ENCODE measurements at regions not wholly inside any gene's neighbourhood (a gene's known extent, or its start where the extent isn't known, plus 50 kb on each side); places are given as distances from the start of the nearest gene placed in this dataset.

DNA sequence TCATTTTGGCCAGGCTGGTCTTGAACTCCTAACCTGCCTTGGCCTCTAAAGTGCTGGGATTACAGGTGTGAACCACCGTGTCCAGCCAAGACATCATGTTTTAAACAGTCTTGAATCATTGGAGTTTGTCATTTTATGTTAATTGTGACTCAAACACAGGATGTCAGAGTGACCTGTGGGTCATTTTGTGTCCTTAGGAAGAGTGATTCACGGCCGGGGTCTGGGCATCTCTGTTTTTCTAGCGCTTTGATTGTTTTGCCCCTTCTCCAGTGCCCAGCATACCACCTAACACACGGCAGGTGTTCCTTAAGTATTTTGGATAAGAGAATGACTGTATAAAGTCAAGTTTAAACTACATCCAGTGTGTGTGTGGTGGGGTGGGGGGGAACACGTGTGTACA, 183.7 kb upstream of the KLF6 start:
- H3K4me1 Mint-ChIP-seq: peaks cover 39 to 44% of the 10 kb centered on the region in 2 donors
- no peaks in the 10 kb centered on the region for H3K36me3 Mint-ChIP-seq
- H3K36me3 ChIP-seq (ENCODE audit: control insufficient read depth, insufficient read depth, low read length): no peaks in the 10 kb centered on the region
- intact Hi-C loops (cut with micrococcal nuclease): no loop called here
- no peak overlapping the region for H3K27ac Mint-ChIP-seq
- ATAC-seq (no peak), DNase-seq (no peak)
- H3K4me1 ChIP-seq (ENCODE audit: control insufficient read depth, insufficient read depth, low read length): peaks cover 34% of the 10 kb centered on the region
- peaks cover 0 to 3% of the 10 kb centered on the region in 2 donors for H3K27me3 Mint-ChIP-seq (ENCODE audit: low read depth in 2 of 2)
- 98% methylated on average over 4 of the region's 6 CpGs for WGBS (ENCODE audit: insufficient coverage)
- no peaks in the 10 kb centered on the region for H3K9me3 ChIP-seq (ENCODE audit: control insufficient read depth, insufficient read depth, low read length)
- H3K27me3 ChIP-seq (ENCODE audit: control insufficient read depth, insufficient read depth, low read length): no peaks in the 10 kb centered on the region
- no peaks in the 10 kb centered on the region for H3K9me3 Mint-ChIP-seq
- no peak overlapping the region for H3K27ac ChIP-seq (ENCODE audit: low read length)
- H3K4me3 ChIP-seq (ENCODE audit: low read length): no peak overlapping the region
- TF ChIP-seq, protein P1, sequence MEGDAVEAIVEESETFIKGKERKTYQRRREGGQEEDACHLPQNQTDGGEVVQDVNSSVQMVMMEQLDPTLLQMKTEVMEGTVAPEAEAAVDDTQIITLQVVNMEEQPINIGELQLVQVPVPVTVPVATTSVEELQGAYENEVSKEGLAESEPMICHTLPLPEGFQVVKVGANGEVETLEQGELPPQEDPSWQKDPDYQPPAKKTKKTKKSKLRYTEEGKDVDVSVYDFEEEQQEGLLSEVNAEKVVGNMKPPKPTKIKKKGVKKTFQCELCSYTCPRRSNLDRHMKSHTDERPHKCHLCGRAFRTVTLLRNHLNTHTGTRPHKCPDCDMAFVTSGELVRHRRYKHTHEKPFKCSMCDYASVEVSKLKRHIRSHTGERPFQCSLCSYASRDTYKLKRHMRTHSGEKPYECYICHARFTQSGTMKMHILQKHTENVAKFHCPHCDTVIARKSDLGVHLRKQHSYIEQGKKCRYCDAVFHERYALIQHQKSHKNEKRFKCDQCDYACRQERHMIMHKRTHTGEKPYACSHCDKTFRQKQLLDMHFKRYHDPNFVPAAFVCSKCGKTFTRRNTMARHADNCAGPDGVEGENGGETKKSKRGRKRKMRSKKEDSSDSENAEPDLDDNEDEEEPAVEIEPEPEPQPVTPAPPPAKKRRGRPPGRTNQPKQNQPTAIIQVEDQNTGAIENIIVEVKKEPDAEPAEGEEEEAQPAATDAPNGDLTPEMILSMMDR (IDR thresholded peaks at IDR 0.05): no peak
- no peak overlapping the region for H3K4me3 Mint-ChIP-seq

DNA sequence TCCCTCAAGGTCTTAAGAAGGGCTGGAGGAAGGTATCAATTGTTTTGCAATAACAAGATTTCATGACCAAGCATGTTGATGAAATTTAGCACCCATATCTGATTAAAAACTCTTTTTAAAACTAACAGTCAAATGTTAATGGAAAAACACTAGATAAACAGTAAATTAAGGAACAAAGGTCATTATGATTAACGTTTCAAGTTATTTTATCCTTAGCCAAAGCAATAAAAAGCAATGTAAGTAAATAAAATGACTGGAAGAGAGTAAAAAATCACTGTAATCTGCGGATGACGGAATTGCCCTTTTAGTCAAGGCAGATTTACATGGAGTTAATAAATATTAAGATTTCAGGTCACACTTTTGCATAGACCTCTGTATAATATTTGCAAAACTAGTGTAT, 179.5 kb upstream of the KLF6 start:
- TF ChIP-seq, protein P1 (IDR thresholded peaks at IDR 0.05): no peak
- H3K36me3 ChIP-seq (ENCODE audit: control insufficient read depth, insufficient read depth, low read length): no peaks in the 10 kb centered on the region
- intact Hi-C loops (cut with micrococcal nuclease): no loop called here
- Mint-ChIP-seq H3K27me3 (ENCODE audit: low read depth in 2 of 2) (peaks cover 0 to 3% of the 10 kb centered on the region in 2 donors), H3K4me1 (peaks cover 18 to 37% of the 10 kb centered on the region in 2 donors), H3K4me3 (no peak overlapping the region), H3K27ac (no peak overlapping the region), H3K9me3 (no peaks in the 10 kb centered on the region), H3K36me3 (no peaks in the 10 kb centered on the region)
- ATAC-seq: no peak
- no peak overlapping the region for H3K27ac ChIP-seq (ENCODE audit: low read length)
- peaks cover 41% of the 10 kb centered on the region for H3K4me1 ChIP-seq (ENCODE audit: control insufficient read depth, insufficient read depth, low read length)
- H3K9me3 ChIP-seq (ENCODE audit: control insufficient read depth, insufficient read depth, low read length): no peaks in the 10 kb centered on the region
- H3K27me3 ChIP-seq (ENCODE audit: control insufficient read depth, insufficient read depth, low read length): no peaks in the 10 kb centered on the region
- DNase-seq: no peak
- no peak overlapping the region for H3K4me3 ChIP-seq (ENCODE audit: low read length)
- 89% methylated on average over 3 of the region's 3 CpGs for WGBS (ENCODE audit: insufficient coverage)

DNA sequence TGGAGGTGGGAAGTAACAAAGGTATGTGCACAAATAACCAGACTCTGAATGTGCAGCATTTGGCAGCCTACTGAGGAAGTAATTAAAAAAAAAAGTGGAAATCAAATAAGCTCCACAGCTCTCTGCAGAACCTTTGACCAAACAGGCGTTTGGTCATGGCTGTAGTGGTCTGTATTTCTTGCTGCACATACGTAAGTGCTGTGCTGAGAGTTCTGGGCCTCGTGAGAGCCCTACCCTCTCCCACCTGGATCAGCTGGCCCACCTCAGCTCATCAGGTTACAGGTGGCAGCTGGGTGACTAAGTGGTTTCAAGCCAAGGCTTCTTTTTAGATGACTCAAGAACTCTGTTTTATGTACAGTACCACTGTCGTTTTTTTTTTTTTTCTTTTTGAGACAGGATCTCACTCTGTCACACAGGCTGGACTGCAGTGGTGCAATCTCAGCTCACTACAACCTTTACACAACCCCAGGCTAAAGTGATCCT, 178.2 kb upstream of the KLF6 start:
- Mint-ChIP-seq H3K36me3 (no peaks in the 10 kb centered on the region), H3K4me1 (peaks cover 18 to 37% of the 10 kb centered on the region in 2 donors)

More for the DNA sequence above, 178.2 kb upstream of the KLF6 start:
- Histone ChIP-seq H3K9me3 (ENCODE audit: control insufficient read depth, insufficient read depth, low read length) (no peaks in the 10 kb centered on the region), H3K4me1 (ENCODE audit: control insufficient read depth, insufficient read depth, low read length) (peaks cover 41% of the 10 kb centered on the region), H3K4me3 (ENCODE audit: low read length) (no peak overlapping the region), H3K36me3 (ENCODE audit: control insufficient read depth, insufficient read depth, low read length) (no peaks in the 10 kb centered on the region), H3K27ac (ENCODE audit: low read length) (no peak overlapping the region), H3K27me3 (ENCODE audit: control insufficient read depth, insufficient read depth, low read length) (no peaks in the 10 kb centered on the region)
- TF ChIP-seq, protein P1 (IDR thresholded peaks at IDR 0.05): no peak
- WGBS (ENCODE audit: insufficient coverage): 63% methylated on average over 4 of the region's 4 CpGs
- H3K9me3 Mint-ChIP-seq: no peaks in the 10 kb centered on the region
- no peak overlapping the region for H3K4me3 Mint-ChIP-seq
- DNase-seq (peak in 1 of 2 donors; percentile 4), ATAC-seq (no peak)
- no peak overlapping the region for H3K27ac Mint-ChIP-seq
- peaks cover 0 to 3% of the 10 kb centered on the region in 2 donors for H3K27me3 Mint-ChIP-seq (ENCODE audit: low read depth in 2 of 2)
- intact Hi-C loops (cut with micrococcal nuclease): no loop called here

All from natural killer cell (primary cell).